GM12865 (cell line): ENCODE measurements at regions not wholly inside any gene's neighbourhood (a gene's known extent, or its start where the extent isn't known, plus 50 kb on each side); places are given as distances from the start of the nearest gene placed in this dataset.

Experiments used
- DNase-seq: peaks from one replicate; pipeline ENCODE4 v3.0.0; 2010; ENCODE audit warnings: low read depth
- H3K4me3 ChIP-seq: 2 replicates; pipeline ENCODE4 v1.5.1; 2011; ENCODE audit warnings: mild to moderate bottlenecking, low read depth, low read length, control low read depth
- CTCF ChIP-seq: IDR thresholded peaks from 2 replicates; pipeline ENCODE4 v1.5.1; 2011; ENCODE audit warnings: low read length, control low read depth, low read depth, inconsistent platforms; ENCODE audit not compliant: insufficient read depth; ENCODE audit errors: missing control alignments

- no peak overlapping the region for H3K4me3 ChIP-seq
- DNase-seq, result no peak
- TF ChIP-seq CTCF, result no peak
Measured at GRCh38 chr22:49271831-49272230, 555.8 kb downstream of the BRD1 start.

GRCh38 chr22:49271369-49271727, 556.3 kb downstream of the BRD1 start:
- TF ChIP-seq CTCF, result no peak
- no peak for DNase-seq
- H3K4me3 ChIP-seq, result no peak overlapping the region

GRCh38 chr22:49270595-49271368, 556.9 kb downstream of the BRD1 start:
- DNase-seq, result no peak
- no peak for TF ChIP-seq CTCF
- no peak overlapping the region for H3K4me3 ChIP-seq

GRCh38 chr22:49269928-49270327, 557.7 kb downstream of the BRD1 start:
- no peak for DNase-seq
- TF ChIP-seq CTCF, result no peak
- no peak overlapping the region for H3K4me3 ChIP-seq

GRCh38 chr22:49269371-49269770, 558.3 kb downstream of the BRD1 start:
- DNase-seq, result no peak
- no peak for TF ChIP-seq CTCF
- H3K4me3 ChIP-seq, result no peak overlapping the region

- TF ChIP-seq CTCF, result no peak
- DNase-seq, result no peak
- H3K4me3 ChIP-seq, result no peak overlapping the region
Measured at GRCh38 chr22:49268924-49269323, 558.7 kb downstream of the BRD1 start.

GRCh38 chr22:49267996-49268395, 559.7 kb downstream of the BRD1 start:
- TF ChIP-seq CTCF, result no peak
- no peak for DNase-seq
- no peak overlapping the region for H3K4me3 ChIP-seq
